Erythroblast (primary cell): ENCODE measurements at regions not wholly inside any gene's neighbourhood (a gene's known extent, or its start where the extent isn't known, plus 50 kb on each side); places are given as distances from the start of the nearest gene placed in this dataset.

Source experiments
- GATA1 ChIP-seq: IDR thresholded peaks from 2 replicates; pipeline ENCODE4 v1.6.1; 2011; ENCODE audit warnings: low read depth, mild to moderate bottlenecking, control low read depth, low read length, moderate library complexity
- POLR2A ChIP-seq: IDR thresholded peaks from 2 replicates; pipeline ENCODE4 v1.6.1; 2011; ENCODE audit warnings: mild to moderate bottlenecking, low read length

DNA sequence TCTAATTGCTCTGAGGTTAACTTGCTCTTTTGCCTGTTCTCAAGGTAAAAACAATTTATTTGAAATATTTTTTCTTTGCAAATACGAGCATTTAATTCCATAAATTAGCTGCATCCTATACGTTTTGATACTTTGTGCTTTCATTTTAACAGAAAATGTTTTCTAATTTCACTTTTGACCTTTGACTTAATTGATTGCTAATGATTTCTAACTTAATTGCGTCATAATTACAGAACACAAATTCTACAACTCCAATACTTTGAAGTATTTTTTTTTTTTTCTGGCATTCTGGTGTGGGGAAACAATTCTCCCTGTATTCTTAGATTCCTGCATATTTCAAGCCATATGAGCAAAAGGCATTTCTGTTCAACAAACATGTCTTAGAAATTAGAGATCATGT is 134.0 kb downstream of the ISOC1 start:
- TF ChIP-seq POLR2A, result no peak
- TF ChIP-seq GATA1, result no peak
